ENCODE measurements at regions not wholly inside any gene's neighbourhood (a gene's known extent, or its start where the extent isn't known, plus 50 kb on each side); places are given as distances from the start of the nearest gene placed in this dataset.

GRCh38 chr5:10151656-10152055 lies 98.0 kb downstream of the ATPSCKMT start:
- H3K9me3 ChIP-seq (ENCODE audit: low read depth) = no peaks in the 10 kb centered on the region
- no peaks in the 10 kb centered on the region for H3K79me2 ChIP-seq
- no peak overlapping the region for H3K4me3 ChIP-seq
- H3K27ac ChIP-seq = no peak overlapping the region
- H4K20me1 ChIP-seq (ENCODE audit: insufficient read depth, poor library complexity, severe bottlenecking) = no peaks in the 10 kb centered on the region
- no peaks in the 10 kb centered on the region for H3K9me2 ChIP-seq (replicated peaks; ENCODE audit: insufficient read depth)
- DNase-seq (ENCODE audit: low spot score) = no peak
- no peak overlapping the region for H2AFZ ChIP-seq
- H3K4me2 ChIP-seq = no peak overlapping the region
- no peaks in the 10 kb centered on the region for H3K36me3 ChIP-seq (replicated peaks; ENCODE audit: insufficient read depth, low read depth)
- H3K4me1 ChIP-seq (ENCODE audit: insufficient read depth) = peaks cover 4% of the 10 kb centered on the region
- TF ChIP-seq EZH2phosphoT487 (IDR thresholded peaks at IDR 0.05; ENCODE audit: low read depth, severe bottlenecking, unreplicated experiment) (no peak), EZH2 (IDR thresholded peaks at IDR 0.05; ENCODE audit: borderline replicate concordance) (no peak), CTCF (IDR thresholded peaks at IDR 0.05; ENCODE audit: poor library complexity) (no peak)
- no peaks in the 10 kb centered on the region for H3K27me3 ChIP-seq
- 92% methylated on average over 3 of the region's 3 CpGs for WGBS (ENCODE audit: low lambda C conversion rate, missing lambda C conversion rate)

- TF ChIP-seq CTCF (IDR thresholded peaks at IDR 0.05; ENCODE audit: poor library complexity) (no peak), EZH2phosphoT487 (IDR thresholded peaks at IDR 0.05; ENCODE audit: low read depth, severe bottlenecking, unreplicated experiment) (no peak)
- no peaks in the 10 kb centered on the region for H4K20me1 ChIP-seq (ENCODE audit: insufficient read depth, poor library complexity, severe bottlenecking)
- 83% methylated on average over 12 of the region's 12 CpGs for WGBS (ENCODE audit: low lambda C conversion rate, missing lambda C conversion rate)
These were observed 99.8 kb downstream of the ATPSCKMT start for GRCh38 chr5:10149911-10150310.

GRCh38 chr5:10145923-10146401 lies 103.7 kb downstream of the ATPSCKMT start:
- Histone ChIP-seq H4K20me1 (ENCODE audit: insufficient read depth, poor library complexity, severe bottlenecking) (no peaks in the 10 kb centered on the region), H3K4me3 (no peak overlapping the region), H3K36me3 (replicated peaks; ENCODE audit: insufficient read depth, low read depth) (no peaks in the 10 kb centered on the region), H3K27ac (no peak overlapping the region), H3K79me2 (no peaks in the 10 kb centered on the region), H3K9me3 (ENCODE audit: low read depth) (no peaks in the 10 kb centered on the region), H3K27me3 (no peaks in the 10 kb centered on the region), H3K4me2 (no peak overlapping the region), H3K4me1 (ENCODE audit: insufficient read depth) (no peaks in the 10 kb centered on the region), H2AFZ (no peak overlapping the region), H3K9me2 (replicated peaks; ENCODE audit: insufficient read depth) (no peaks in the 10 kb centered on the region)
- TF ChIP-seq CTCF (IDR thresholded peaks at IDR 0.05; ENCODE audit: poor library complexity) (peak; percentile 45), EZH2 (IDR thresholded peaks at IDR 0.05; ENCODE audit: borderline replicate concordance) (no peak)
- WGBS (ENCODE audit: low lambda C conversion rate, missing lambda C conversion rate) = 78% methylated on average over 6 of the region's 6 CpGs
- DNase-seq (ENCODE audit: low spot score) = no peak

More at GRCh38 chr5:10149911-10150310, 99.8 kb downstream of the ATPSCKMT start:
- H3K4me1 ChIP-seq (ENCODE audit: insufficient read depth) = no peaks in the 10 kb centered on the region
- H2AFZ ChIP-seq = no peak overlapping the region
- no peaks in the 10 kb centered on the region for H3K9me3 ChIP-seq (ENCODE audit: low read depth)
- no peak overlapping the region for H3K4me2 ChIP-seq
- no peaks in the 10 kb centered on the region for H3K36me3 ChIP-seq (replicated peaks; ENCODE audit: insufficient read depth, low read depth)
- no peaks in the 10 kb centered on the region for H3K79me2 ChIP-seq
- H3K27ac ChIP-seq = no peak overlapping the region
- H3K9me2 ChIP-seq (replicated peaks; ENCODE audit: insufficient read depth) = no peaks in the 10 kb centered on the region
- no peak overlapping the region for H3K4me3 ChIP-seq
- no peak for DNase-seq (ENCODE audit: low spot score)
- H3K27me3 ChIP-seq = no peaks in the 10 kb centered on the region

GRCh38 chr5:10144040-10144439 lies 105.6 kb downstream of the ATPSCKMT start:
- no peak overlapping the region for H3K27ac ChIP-seq
- no peaks in the 10 kb centered on the region for H3K27me3 ChIP-seq
- no peak overlapping the region for H2AFZ ChIP-seq
- H4K20me1 ChIP-seq (ENCODE audit: insufficient read depth, poor library complexity, severe bottlenecking) = no peaks in the 10 kb centered on the region
- no peaks in the 10 kb centered on the region for H3K4me1 ChIP-seq (ENCODE audit: insufficient read depth)
- H3K79me2 ChIP-seq = no peaks in the 10 kb centered on the region
- no peaks in the 10 kb centered on the region for H3K9me3 ChIP-seq (ENCODE audit: low read depth)
- 91% methylated on average over 3 of the region's 3 CpGs for WGBS (ENCODE audit: low lambda C conversion rate, missing lambda C conversion rate)
- TF ChIP-seq EZH2 (IDR thresholded peaks at IDR 0.05; ENCODE audit: borderline replicate concordance) (no peak), EZH2phosphoT487 (IDR thresholded peaks at IDR 0.05; ENCODE audit: low read depth, severe bottlenecking, unreplicated experiment) (no peak), CTCF (IDR thresholded peaks at IDR 0.05; ENCODE audit: poor library complexity) (no peak)
- no peaks in the 10 kb centered on the region for H3K36me3 ChIP-seq (replicated peaks; ENCODE audit: insufficient read depth, low read depth)
- no peak overlapping the region for H3K4me2 ChIP-seq
- no peaks in the 10 kb centered on the region for H3K9me2 ChIP-seq (replicated peaks; ENCODE audit: insufficient read depth)
- DNase-seq (ENCODE audit: low spot score) = no peak
- no peak overlapping the region for H3K4me3 ChIP-seq

Data from hepatocyte (in vitro differentiated cells).